ENCODE measurements at regions not wholly inside any gene's neighbourhood (a gene's known extent, or its start where the extent isn't known, plus 50 kb on each side); places are given as distances from the start of the nearest gene placed in this dataset.
A peak's percentile ranks its signal among the peaks of the same experiment; 100 is the strongest.
"Not testable (repeated sequence)": the region's sequence is repeated elsewhere in the genome, so short reads cannot be mapped to it uniquely, and the experiment has no call there.

DNA sequence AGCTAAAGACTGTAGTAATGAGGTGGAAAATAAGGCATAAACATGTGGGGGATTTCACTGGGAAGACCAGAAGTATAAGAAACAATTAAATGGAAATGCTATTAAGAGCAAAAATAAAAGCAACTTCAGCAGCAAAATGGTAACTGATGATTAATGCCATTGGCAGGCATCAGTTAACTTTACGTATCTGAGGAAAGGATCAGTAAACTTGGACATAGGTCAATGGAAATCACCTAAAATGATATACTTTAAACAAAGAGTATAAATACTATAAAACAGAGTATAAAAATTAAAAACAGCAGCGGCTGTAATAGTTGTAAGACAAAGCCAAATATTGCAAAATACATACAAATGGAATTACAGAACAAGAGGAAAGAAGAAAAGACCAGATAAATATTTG, 992.1 kb downstream of the DNAH5 start:
- no peak for TF ChIP-seq ZFX (IDR thresholded peaks at IDR 0.05)
- TF ChIP-seq, protein P1, sequence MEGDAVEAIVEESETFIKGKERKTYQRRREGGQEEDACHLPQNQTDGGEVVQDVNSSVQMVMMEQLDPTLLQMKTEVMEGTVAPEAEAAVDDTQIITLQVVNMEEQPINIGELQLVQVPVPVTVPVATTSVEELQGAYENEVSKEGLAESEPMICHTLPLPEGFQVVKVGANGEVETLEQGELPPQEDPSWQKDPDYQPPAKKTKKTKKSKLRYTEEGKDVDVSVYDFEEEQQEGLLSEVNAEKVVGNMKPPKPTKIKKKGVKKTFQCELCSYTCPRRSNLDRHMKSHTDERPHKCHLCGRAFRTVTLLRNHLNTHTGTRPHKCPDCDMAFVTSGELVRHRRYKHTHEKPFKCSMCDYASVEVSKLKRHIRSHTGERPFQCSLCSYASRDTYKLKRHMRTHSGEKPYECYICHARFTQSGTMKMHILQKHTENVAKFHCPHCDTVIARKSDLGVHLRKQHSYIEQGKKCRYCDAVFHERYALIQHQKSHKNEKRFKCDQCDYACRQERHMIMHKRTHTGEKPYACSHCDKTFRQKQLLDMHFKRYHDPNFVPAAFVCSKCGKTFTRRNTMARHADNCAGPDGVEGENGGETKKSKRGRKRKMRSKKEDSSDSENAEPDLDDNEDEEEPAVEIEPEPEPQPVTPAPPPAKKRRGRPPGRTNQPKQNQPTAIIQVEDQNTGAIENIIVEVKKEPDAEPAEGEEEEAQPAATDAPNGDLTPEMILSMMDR (conservative IDR thresholded peaks at IDR 0.05): no peak
- no peak overlapping the region for H3K27ac ChIP-seq

DNA sequence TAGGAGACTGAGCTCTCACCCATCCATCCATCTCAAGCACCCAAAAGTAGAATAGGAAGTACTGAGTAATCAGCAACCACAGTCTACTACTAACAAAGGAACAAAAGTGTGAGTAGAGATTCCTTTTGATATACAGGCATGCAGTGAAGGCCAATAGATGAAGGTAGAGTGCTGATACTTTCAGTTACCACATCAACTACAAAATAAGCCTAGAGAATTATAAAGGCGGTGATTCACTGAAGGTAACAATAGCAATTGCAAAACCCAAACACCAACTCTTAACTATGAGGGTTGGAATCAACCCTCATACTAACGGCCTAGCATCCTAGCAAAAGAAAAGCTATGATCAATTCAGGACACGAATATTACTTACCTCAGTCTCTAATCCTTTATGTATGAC, 992.6 kb downstream of the DNAH5 start:
- H3K27ac ChIP-seq: no peak overlapping the region
- TF ChIP-seq ZFX (IDR thresholded peaks at IDR 0.05): no peak
- TF ChIP-seq, protein P1 (conservative IDR thresholded peaks at IDR 0.05): no peak

GRCh38 chr5:12947379-12947778, 997.1 kb downstream of the DNAH5 start:
- TF ChIP-seq ZFX (IDR thresholded peaks at IDR 0.05): no peak
- TF ChIP-seq, protein P1 (conservative IDR thresholded peaks at IDR 0.05): no peak
- H3K27ac ChIP-seq: no peak overlapping the region

DNA sequence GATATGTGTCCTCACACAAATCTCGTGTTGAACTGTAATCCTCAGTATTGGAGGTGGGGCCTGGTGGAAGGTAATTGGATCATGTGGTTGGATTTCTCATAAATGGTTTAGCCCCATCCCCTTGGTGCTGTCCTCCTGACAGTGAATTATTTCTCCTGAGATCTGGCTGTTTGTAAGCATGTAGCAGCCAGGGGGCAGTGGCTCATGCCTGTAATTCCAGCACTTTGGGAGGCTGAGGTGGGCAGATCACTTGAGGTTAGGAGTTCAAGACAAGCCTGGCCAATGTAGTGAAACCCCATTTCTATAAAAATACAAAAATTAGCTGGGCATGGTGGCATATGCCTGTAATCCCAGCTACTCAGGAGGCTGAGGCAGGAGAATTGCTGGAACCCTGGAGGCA, 999.0 kb downstream of the DNAH5 start:
- not testable (repeated sequence) for H3K27ac ChIP-seq
- TF ChIP-seq, protein P1 (conservative IDR thresholded peaks at IDR 0.05): peak; percentile 18

DNA sequence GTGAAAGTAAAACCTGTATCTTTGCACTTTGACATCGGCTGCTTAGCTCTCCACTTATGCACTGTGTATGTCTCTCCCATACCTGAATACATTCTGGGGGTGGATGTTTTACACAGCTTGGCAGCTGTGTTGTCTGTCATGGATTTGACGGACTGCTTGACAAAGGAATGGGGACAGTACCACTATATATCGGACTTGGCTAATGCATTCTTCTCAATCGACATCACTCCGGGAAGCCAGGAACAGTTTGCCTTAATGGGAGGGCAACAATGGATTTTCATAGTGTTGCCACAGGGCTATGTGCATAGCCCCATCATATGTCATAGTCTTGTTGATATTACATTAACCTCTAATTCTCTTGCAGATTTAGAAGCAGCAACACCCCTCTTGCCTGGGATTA, 1008.3 kb downstream of the DNAH5 start:
- TF ChIP-seq ZFX (IDR thresholded peaks at IDR 0.05): no peak
- TF ChIP-seq, protein P1 (conservative IDR thresholded peaks at IDR 0.05): no peak
- no peak overlapping the region for H3K27ac ChIP-seq

GRCh38 chr5:12934722-12935121, 1009.8 kb downstream of the DNAH5 start:
- TF ChIP-seq, protein P1 (conservative IDR thresholded peaks at IDR 0.05): no peak
- TF ChIP-seq ZFX (IDR thresholded peaks at IDR 0.05): no peak
- H3K27ac ChIP-seq: no peak overlapping the region

- no peak for TF ChIP-seq ZFX (IDR thresholded peaks at IDR 0.05)
- TF ChIP-seq, protein P1 (conservative IDR thresholded peaks at IDR 0.05): no peak
- H3K27ac ChIP-seq: no peak overlapping the region
Observed at GRCh38 chr5:12920527-12920926, 1016.3 kb upstream of the CTNND2 start.
